ENCODE measurements at regions not wholly inside any gene's neighbourhood (a gene's known extent, or its start where the extent isn't known, plus 50 kb on each side); places are given as distances from the start of the nearest gene placed in this dataset.

- ATAC-seq: no peak
- TF ChIP-seq ZNF532 (CRISPR knock-in tag; IDR thresholded peaks at IDR 0.05; ENCODE audit: borderline replicate concordance): no peak
- no peak for TF ChIP-seq SMAD3 (CRISPR knock-in tag; IDR thresholded peaks at IDR 0.05; ENCODE audit: borderline replicate concordance)
- TF ChIP-seq ZNF263 (CRISPR knock-in tag; IDR thresholded peaks at IDR 0.05; ENCODE audit: low read depth): no peak
- no peak for TF ChIP-seq JUN (CRISPR knock-in tag; IDR thresholded peaks at IDR 0.05)
- no peak for TF ChIP-seq RORB (CRISPR knock-in tag; IDR thresholded peaks at IDR 0.05)
- TF ChIP-seq ATF6 (CRISPR knock-in tag; IDR thresholded peaks at IDR 0.05): no peak
- TF ChIP-seq IRF1 (CRISPR knock-in tag; IDR thresholded peaks at IDR 0.05): no peak
- no peak for TF ChIP-seq ZNF121 (CRISPR knock-in tag; IDR thresholded peaks at IDR 0.05)
- TF ChIP-seq ZNF396 (CRISPR knock-in tag; IDR thresholded peaks at IDR 0.05; ENCODE audit: borderline replicate concordance): no peak
- no peak for TF ChIP-seq NR2C2 (CRISPR knock-in tag; IDR thresholded peaks at IDR 0.05)
- no peak for TF ChIP-seq SP1 (CRISPR knock-in tag; conservative IDR thresholded peaks at IDR 0.05)
- TF ChIP-seq E2F4 (CRISPR knock-in tag; IDR thresholded peaks at IDR 0.05; ENCODE audit: borderline replicate concordance, low read depth): no peak
- TF ChIP-seq ZNF317 (CRISPR knock-in tag; IDR thresholded peaks at IDR 0.05; ENCODE audit: borderline replicate concordance, low read depth): no peak
- no peak for TF ChIP-seq RELA (CRISPR knock-in tag; IDR thresholded peaks at IDR 0.05; ENCODE audit: borderline replicate concordance)
- TF ChIP-seq MYBL2 (CRISPR knock-in tag; IDR thresholded peaks at IDR 0.05): no peak
- TF ChIP-seq FOXJ3 (CRISPR knock-in tag; IDR thresholded peaks at IDR 0.05; ENCODE audit: borderline replicate concordance): no peak
- no peak for TF ChIP-seq ZNF219 (CRISPR knock-in tag; IDR thresholded peaks at IDR 0.05; ENCODE audit: borderline replicate concordance)
- Mint-ChIP-seq H3K4me1 (peaks cover 11% of the 10 kb centered on the region), H3K36me3 (no peaks in the 10 kb centered on the region), H3K27me3 (ENCODE audit: low read depth) (no peaks in the 10 kb centered on the region), H3K9me3 (no peaks in the 10 kb centered on the region), H3K4me3 (no peak overlapping the region), H3K27ac (no peak overlapping the region)
- ChIA-PET CTCF (interaction anchor here (0.6 to 0.7 kb wide), 3 partner anchors 10 to 207 kb away, joined by 3 to 6 read pairs (median 3); no protein-coding TSS in a partner anchor), POLR2A (no interaction called here)
- DNase-seq (ENCODE audit: low spot score): no peak
These were observed 198.8 kb upstream of the TYRP1 start for GRCh38 chr9:12494411-12494810.

GRCh38 chr9:12497790-12498189 is 195.4 kb upstream of the TYRP1 start:
- H3K36me3 Mint-ChIP-seq: no peaks in the 10 kb centered on the region
- DNase-seq (ENCODE audit: low spot score) (no peak), ATAC-seq (no peak)
- no peaks in the 10 kb centered on the region for H3K9me3 Mint-ChIP-seq
- H3K27me3 Mint-ChIP-seq (ENCODE audit: low read depth): no peaks in the 10 kb centered on the region
- H3K27ac Mint-ChIP-seq: no peak overlapping the region
- POLR2A ChIA-PET: no interaction called here
- CTCF ChIA-PET: no interaction called here
- no peak overlapping the region for H3K4me3 Mint-ChIP-seq
- H3K4me1 Mint-ChIP-seq: peaks cover 11% of the 10 kb centered on the region
- no peak for TF ChIP-seq TP53 (CRISPR knock-in tag; IDR thresholded peaks at IDR 0.05)
- no peak for TF ChIP-seq ZMAT4 (CRISPR knock-in tag; IDR thresholded peaks at IDR 0.05)
- no peak for TF ChIP-seq NFATC4 (CRISPR knock-in tag; IDR thresholded peaks at IDR 0.05)
- TF ChIP-seq SMAD4 (CRISPR knock-in tag; IDR thresholded peaks at IDR 0.05): no peak
- TF ChIP-seq NFYB (CRISPR knock-in tag; conservative IDR thresholded peaks at IDR 0.05; ENCODE audit: low read depth): no peak
- no peak for TF ChIP-seq HMGXB4 (CRISPR knock-in tag; IDR thresholded peaks at IDR 0.05)
- TF ChIP-seq CTCF (IDR thresholded peaks at IDR 0.05): no peak
